ENCODE measurements at regions not wholly inside any gene's neighbourhood (a gene's known extent, or its start where the extent isn't known, plus 50 kb on each side); places are given as distances from the start of the nearest gene placed in this dataset.

- no peak for TF ChIP-seq CTCF (IDR thresholded peaks at IDR 0.05; ENCODE audit: unreplicated experiment in 3 of 3)
These were observed 331.3 kb downstream of the KLF5 start for GRCh38 chr13:73390100-73390499.

GRCh38 chr13:73388586-73388985, 329.8 kb downstream of the KLF5 start:
- peaks cover 18% of the 10 kb centered on the region for H3K9me3 Mint-ChIP-seq
- H3K4me1 Mint-ChIP-seq = no peaks in the 10 kb centered on the region
- TF ChIP-seq CTCF (IDR thresholded peaks at IDR 0.05; ENCODE audit: unreplicated experiment in 3 of 3) = no peak
- H3K27me3 Mint-ChIP-seq (ENCODE audit: low read depth) = peaks cover 3% of the 10 kb centered on the region
- no peak overlapping the region for H3K4me3 Mint-ChIP-seq
- H3K36me3 Mint-ChIP-seq (ENCODE audit: low read depth) = no peaks in the 10 kb centered on the region
- H3K27ac Mint-ChIP-seq = no peak overlapping the region

More at GRCh38 chr13:73390100-73390499, 331.3 kb downstream of the KLF5 start:
- no peaks in the 10 kb centered on the region for H3K36me3 Mint-ChIP-seq (ENCODE audit: low read depth)
- H3K9me3 Mint-ChIP-seq = peaks cover 18% of the 10 kb centered on the region
- no peak overlapping the region for H3K4me3 Mint-ChIP-seq
- no peaks in the 10 kb centered on the region for H3K4me1 Mint-ChIP-seq
- no peak overlapping the region for H3K27ac Mint-ChIP-seq
- H3K27me3 Mint-ChIP-seq (ENCODE audit: low read depth) = no peaks in the 10 kb centered on the region

DNA sequence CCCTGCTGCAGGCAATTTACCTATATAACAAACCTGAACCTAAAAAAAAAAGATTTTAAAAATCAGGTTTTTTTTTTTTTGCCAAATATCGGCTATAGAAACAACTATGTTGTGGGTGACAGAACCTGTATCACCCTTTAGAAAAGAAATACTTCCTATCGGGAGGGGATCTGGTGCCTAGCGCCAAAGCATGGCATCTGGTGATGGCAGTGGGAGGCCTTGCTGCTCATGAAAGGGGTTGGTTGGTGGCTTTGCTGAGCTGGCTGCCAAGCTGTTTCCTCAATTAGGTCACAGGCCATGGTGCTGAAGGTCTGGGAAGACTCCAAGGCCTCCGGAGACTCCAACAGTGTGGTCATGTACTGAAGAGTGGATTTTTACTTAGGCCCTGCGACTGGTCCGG, 328.5 kb downstream of the KLF5 start:
- Mint-ChIP-seq H3K4me1 (no peaks in the 10 kb centered on the region), H3K9me3 (peaks cover 14% of the 10 kb centered on the region), H3K27ac (no peak overlapping the region), H3K27me3 (ENCODE audit: low read depth) (peaks cover 4% of the 10 kb centered on the region), H3K4me3 (no peak overlapping the region), H3K36me3 (ENCODE audit: low read depth) (no peaks in the 10 kb centered on the region)
- no peak for TF ChIP-seq CTCF (IDR thresholded peaks at IDR 0.05; ENCODE audit: unreplicated experiment in 3 of 3)

DNA sequence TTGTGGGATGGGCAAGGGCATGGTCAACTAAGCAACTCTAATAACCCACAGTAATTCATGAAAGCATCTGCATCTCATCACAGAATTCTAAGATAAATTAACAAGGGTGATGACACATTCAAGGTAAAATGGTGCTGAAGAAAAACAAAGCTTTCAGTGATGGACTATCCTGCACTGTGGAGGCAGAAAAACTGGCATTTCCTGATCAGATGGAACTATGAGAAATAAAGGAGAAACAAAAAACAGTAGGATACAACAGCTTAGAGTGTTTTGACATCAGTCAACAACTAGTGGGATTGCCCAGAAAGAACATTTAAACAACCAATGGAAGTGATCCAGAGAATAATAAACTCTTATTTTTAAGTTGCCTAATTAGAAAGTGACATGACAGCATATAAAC, 327.0 kb downstream of the KLF5 start:
- no peaks in the 10 kb centered on the region for H3K4me1 Mint-ChIP-seq
- H3K9me3 Mint-ChIP-seq = peaks cover 8% of the 10 kb centered on the region
- no peak for TF ChIP-seq CTCF (IDR thresholded peaks at IDR 0.05; ENCODE audit: unreplicated experiment in 3 of 3)
- H3K27ac Mint-ChIP-seq = no peak overlapping the region
- H3K36me3 Mint-ChIP-seq (ENCODE audit: low read depth) = no peaks in the 10 kb centered on the region
- H3K4me3 Mint-ChIP-seq = no peak overlapping the region
- H3K27me3 Mint-ChIP-seq (ENCODE audit: low read depth) = peaks cover 8% of the 10 kb centered on the region

DNA sequence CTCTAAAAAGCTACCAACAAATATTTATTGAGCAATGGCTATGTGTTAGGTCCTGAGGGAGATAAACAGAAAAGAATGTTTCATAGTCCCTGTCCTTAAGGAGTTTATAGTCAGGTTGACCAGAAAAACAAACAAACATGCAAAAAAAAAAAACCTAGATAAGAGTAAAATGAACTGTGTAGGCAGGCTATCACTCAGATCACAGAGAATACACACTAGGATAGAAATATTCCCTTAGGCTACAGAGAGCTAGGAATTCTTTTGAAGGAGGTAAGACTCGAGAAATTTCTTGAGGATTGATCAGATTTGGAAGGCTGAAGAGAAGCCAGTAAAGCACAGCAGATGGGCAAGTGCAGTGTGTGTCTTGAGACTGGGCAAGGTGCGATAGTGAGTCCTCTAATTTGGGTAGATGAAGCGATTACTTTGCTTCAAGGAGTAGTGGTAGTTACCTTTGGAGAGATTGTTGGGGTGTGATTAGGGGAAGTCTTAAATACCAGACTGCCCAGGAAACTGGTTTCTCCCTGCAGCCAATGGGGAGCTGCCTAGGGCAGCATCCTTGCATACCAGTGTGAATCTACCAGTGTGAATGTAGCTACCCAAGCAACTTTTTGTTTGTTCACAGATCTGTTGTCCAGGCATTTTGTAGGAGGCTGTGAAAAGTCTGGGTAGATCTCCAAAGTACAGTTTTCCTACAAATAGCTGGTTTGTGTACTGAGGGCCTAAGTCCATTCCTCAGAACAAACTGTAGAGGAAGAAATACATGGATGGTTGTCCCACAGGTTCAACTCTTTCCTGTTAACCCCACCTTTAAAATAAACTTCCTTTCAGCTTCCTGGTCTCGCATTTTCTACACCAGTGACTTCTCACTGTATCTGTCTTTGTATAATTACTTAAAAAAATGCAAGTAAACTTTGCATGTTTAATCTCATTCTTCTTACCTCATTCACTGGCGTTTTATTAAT, 314.1 kb downstream of the KLF5 start:
- no peaks in the 10 kb centered on the region for H3K36me3 Mint-ChIP-seq (ENCODE audit: low read depth)
- H3K27me3 Mint-ChIP-seq (ENCODE audit: low read depth) = no peaks in the 10 kb centered on the region
- no peak overlapping the region for H3K4me3 Mint-ChIP-seq
- H3K4me1 Mint-ChIP-seq = no peaks in the 10 kb centered on the region
- H3K9me3 Mint-ChIP-seq = no peaks in the 10 kb centered on the region
- H3K27ac Mint-ChIP-seq = no peak overlapping the region
- no peak for TF ChIP-seq CTCF (IDR thresholded peaks at IDR 0.05; ENCODE audit: unreplicated experiment in 3 of 3)

DNA sequence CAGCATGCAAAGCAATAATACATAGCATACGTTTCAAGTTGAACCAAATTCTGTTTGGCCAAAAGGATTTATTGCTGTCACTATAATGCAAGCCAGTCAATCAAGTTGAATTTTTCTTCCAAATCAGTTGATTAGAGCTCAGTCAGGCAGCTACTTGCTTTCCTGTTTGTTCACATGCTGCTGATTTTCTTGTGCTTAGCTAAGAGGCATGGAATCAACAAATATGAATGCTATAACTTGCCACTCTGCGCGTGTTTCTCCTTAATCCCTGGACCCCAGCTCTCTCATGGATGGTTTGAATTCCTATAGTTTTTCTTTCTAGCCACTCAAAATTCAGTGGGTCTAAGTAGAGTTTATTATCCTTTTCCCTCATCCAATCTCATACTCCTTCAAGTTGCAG, 311.3 kb downstream of the KLF5 start:
- peaks cover 6% of the 10 kb centered on the region for H3K4me1 Mint-ChIP-seq
- no peaks in the 10 kb centered on the region for H3K27me3 Mint-ChIP-seq (ENCODE audit: low read depth)
- H3K9me3 Mint-ChIP-seq = no peaks in the 10 kb centered on the region
- no peak overlapping the region for H3K27ac Mint-ChIP-seq
- TF ChIP-seq CTCF (IDR thresholded peaks at IDR 0.05; ENCODE audit: unreplicated experiment in 3 of 3) = no peak
- H3K4me3 Mint-ChIP-seq = no peak overlapping the region
- H3K36me3 Mint-ChIP-seq (ENCODE audit: low read depth) = no peaks in the 10 kb centered on the region

All from nephron (organoid).